GM19372 (cell line): ENCODE measurements at regions not wholly inside any gene's neighbourhood (a gene's known extent, or its start where the extent isn't known, plus 50 kb on each side); places are given as distances from the start of the nearest gene placed in this dataset.

Experiments
- ATAC-seq: cut with Tn5 transposase; IDR thresholded peaks from one replicate; pipeline ENCODE4 v1.9.1; 2021; ENCODE audit warnings: mild to moderate bottlenecking, low read depth, moderate library complexity; ENCODE audit not compliant: unreplicated experiment

- no peak for ATAC-seq
Observed at GRCh38 chr12:59927032-59927431, 331.2 kb downstream of the SLC16A7 start.

GRCh38 chr12:59928416-59928815, 332.6 kb downstream of the SLC16A7 start:
- no peak for ATAC-seq

GRCh38 chr12:59929110-59929509, 333.3 kb downstream of the SLC16A7 start:
- no peak for ATAC-seq

DNA sequence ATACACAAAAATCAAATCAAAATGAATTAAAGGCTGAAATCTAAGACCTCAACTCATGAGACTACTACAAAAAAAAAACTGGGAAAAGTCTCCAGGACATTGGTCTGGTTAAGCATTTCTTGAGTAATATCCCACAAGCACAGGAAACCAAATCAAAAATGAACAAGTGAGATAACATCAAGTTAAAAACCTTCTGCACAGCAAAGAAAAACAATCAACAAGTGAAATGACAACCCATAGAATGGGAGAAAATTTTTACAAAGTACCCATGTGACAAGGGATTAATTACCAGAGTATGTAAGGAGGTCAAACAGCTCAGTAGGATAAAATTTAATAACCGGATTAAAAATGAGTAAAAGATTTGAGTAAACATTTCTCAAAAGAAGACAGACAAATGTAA, 338.7 kb downstream of the SLC16A7 start:
- ATAC-seq = no peak

DNA sequence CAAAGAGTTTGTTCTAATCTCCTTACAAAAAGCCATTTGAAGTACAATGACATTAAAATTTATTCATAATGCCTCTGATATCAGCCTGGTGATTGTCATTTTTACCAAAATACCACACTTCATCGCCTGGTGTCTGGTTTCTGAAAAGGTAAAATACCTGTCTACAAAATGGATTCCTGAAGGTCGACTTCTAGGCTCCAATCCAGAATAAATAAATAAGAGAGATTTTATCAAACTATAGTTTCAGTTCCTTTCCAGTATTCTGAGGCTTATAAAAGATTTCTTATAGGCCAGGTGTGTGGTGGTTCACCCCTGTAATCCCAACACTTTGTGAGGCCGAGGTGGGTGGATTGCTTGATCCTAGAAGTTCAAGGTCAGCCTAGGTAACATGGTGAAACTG, 340.7 kb downstream of the SLC16A7 start:
- ATAC-seq = no peak

- ATAC-seq = no peak
Observed at GRCh38 chr12:59937148-59937547, 341.3 kb downstream of the SLC16A7 start.

- no peak for ATAC-seq
Observed at GRCh38 chr12:59938190-59938962, 342.5 kb downstream of the SLC16A7 start.

GRCh38 chr12:59940631-59941342, 345.0 kb downstream of the SLC16A7 start:
- ATAC-seq = no peak

- no peak for ATAC-seq
Observed at GRCh38 chr12:59941461-59941860, 345.6 kb downstream of the SLC16A7 start.

GRCh38 chr12:59944177-59944576, 348.3 kb downstream of the SLC16A7 start:
- no peak for ATAC-seq

DNA sequence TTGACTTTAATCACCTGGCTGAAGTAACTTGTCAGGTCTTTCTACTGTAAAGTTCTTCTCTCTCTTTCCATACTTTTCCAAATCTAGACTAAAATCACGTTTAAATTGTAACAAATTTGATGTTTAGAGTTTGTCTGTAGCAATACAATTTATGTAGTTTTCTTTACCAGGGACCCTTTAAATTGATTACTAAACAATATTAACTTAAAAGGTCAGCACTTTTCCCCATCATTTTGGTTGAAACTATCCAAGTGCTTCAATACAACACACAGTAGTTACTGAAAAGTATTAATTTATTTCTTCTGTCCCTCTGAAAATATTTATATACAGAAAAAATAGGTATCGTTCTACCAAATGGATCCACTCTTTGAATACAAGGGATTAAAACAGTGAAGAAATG, 350.8 kb downstream of the SLC16A7 start:
- no peak for ATAC-seq

GRCh38 chr12:59963546-59963945, 367.7 kb downstream of the SLC16A7 start:
- ATAC-seq = no peak

GRCh38 chr12:59972905-59973304, 377.1 kb downstream of the SLC16A7 start:
- no peak for ATAC-seq

GRCh38 chr12:59973515-59973914, 377.7 kb downstream of the SLC16A7 start:
- ATAC-seq = no peak

GRCh38 chr12:59977779-59978178, 381.9 kb downstream of the SLC16A7 start:
- no peak for ATAC-seq

- no peak for ATAC-seq
Observed at GRCh38 chr12:59980476-59980875, 384.6 kb downstream of the SLC16A7 start.

- no peak for ATAC-seq
Observed at GRCh38 chr12:59999291-59999690, 403.5 kb downstream of the SLC16A7 start.

DNA sequence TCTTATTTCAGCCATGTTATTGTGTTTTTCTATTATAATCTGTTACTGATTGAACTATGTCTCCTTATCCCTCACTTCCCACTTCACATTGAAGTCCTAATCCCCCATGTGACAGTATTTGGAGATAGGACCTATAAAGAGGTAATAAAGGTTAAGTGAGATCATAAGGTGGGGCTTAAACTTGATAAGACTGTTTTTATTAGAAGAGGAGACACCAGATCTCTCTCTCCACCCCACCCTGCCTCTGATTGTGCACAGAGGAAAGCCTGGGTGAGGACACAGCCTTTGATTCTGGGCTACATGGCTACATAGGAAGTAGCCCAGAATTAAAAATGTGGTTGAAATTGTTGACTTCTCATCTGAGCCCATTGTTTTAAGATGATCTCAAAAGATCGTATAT, 414.7 kb downstream of the SLC16A7 start:
- no peak for ATAC-seq

GRCh38 chr12:60012659-60013058, 416.8 kb downstream of the SLC16A7 start:
- no peak for ATAC-seq

- no peak for ATAC-seq
Observed at GRCh38 chr12:60014436-60014835, 418.6 kb downstream of the SLC16A7 start.

GRCh38 chr12:60020068-60020467, 424.2 kb downstream of the SLC16A7 start:
- no peak for ATAC-seq

DNA sequence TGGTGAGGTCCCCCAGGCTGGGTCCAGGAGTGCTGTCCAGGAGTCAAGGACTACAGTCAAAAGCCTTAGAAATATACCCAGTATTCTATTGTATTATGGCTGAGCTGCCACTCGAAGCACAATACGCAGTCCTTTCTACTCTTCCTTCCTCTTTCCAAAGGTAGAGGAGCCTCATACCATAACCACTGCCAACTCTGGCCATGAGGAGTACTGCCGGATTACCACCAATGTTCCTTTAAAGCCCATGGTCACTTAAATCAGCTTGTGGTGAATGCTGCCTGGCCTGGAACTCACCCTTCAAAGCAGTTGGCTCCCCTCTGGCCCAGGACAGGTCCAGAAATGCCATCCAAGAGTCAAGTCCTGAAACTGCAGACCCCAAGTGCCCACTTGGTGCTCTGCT, 425.4 kb downstream of the SLC16A7 start:
- ATAC-seq = no peak
